ENCODE measurements at regions not wholly inside any gene's neighbourhood (a gene's known extent, or its start where the extent isn't known, plus 50 kb on each side); places are given as distances from the start of the nearest gene placed in this dataset.

- intact Hi-C loops (cut with micrococcal nuclease) = no loop called here
- no peak for TF ChIP-seq CTCF (IDR thresholded peaks at IDR 0.05; ENCODE audit: unreplicated experiment)
- POLR2A ChIA-PET = no interaction called here
- Mint-ChIP-seq H3K36me3 (ENCODE audit: insufficient read depth, unreplicated experiment) (no peaks in the 10 kb centered on the region), H3K27ac (ENCODE audit: low read depth, unreplicated experiment) (no peak overlapping the region), H3K4me3 (ENCODE audit: unreplicated experiment) (no peak overlapping the region), H3K27me3 (ENCODE audit: insufficient read depth, unreplicated experiment) (no peaks in the 10 kb centered on the region), H3K4me1 (ENCODE audit: insufficient read depth, unreplicated experiment) (no peaks in the 10 kb centered on the region), H3K9me3 (ENCODE audit: unreplicated experiment) (no peaks in the 10 kb centered on the region)
- no TSS peak for BruUV-seq (replicated peaks)
- CTCF ChIA-PET = no interaction called here
- DNase-seq (ENCODE audit: unreplicated experiment) = no peak
Observed at GRCh38 chr4:41487868-41488440, 50.0 kb upstream of the LIMCH1 start.

Measured in MCF 10A (cell line).